ENCODE measurements at regions not wholly inside any gene's neighbourhood (a gene's known extent, or its start where the extent isn't known, plus 50 kb on each side); places are given as distances from the start of the nearest gene placed in this dataset.

- TF ChIP-seq CTCF (IDR thresholded peaks at IDR 0.05; ENCODE audit: control extremely low read depth, extremely low read depth): no peak
- Histone ChIP-seq H3K27me3 (ENCODE audit: control insufficient read depth in 3 of 3, insufficient read depth in 3 of 3, low read length in 2 of 3) (no peaks in the 10 kb centered on the region), H3K9ac (ENCODE audit: insufficient read depth in 1 of 2, low read length in 2 of 2) (no peak overlapping the region), H3K4me1 (ENCODE audit: control insufficient read depth in 5 of 5, insufficient read depth in 5 of 5, low read length in 5 of 5) (no peaks in the 10 kb centered on the region), H3K4me3 (no peak overlapping the region), H3K27ac (ENCODE audit: low read depth in 1 of 2, low read length in 1 of 2) (no peak overlapping the region), H3K36me3 (ENCODE audit: control insufficient read depth in 4 of 4, insufficient read depth in 4 of 4, low read length in 4 of 4) (no peaks in the 10 kb centered on the region), H3K9me3 (ENCODE audit: control insufficient read depth in 4 of 4, insufficient read depth in 3 of 4, low read length in 3 of 4) (peaks cover 0 to 12% (median 0%) of the 10 kb centered on the region in 4 donors)
- DNase-seq (no peak), ATAC-seq (ENCODE audit: insufficient read depth, low FRiP score) (no peak)
- 72 to 81% methylated on average over 6 of the region's 6 CpGs for WGBS, 2 donors
These were observed 190.9 kb downstream of the ZNF486 start for GRCh38 chr19:20357921-20358320.

GRCh38 chr19:20351244-20351643 lies 184.2 kb downstream of the ZNF486 start:
- Histone ChIP-seq H3K4me3 (no peak overlapping the region), H3K9ac (ENCODE audit: insufficient read depth in 1 of 2, low read length in 2 of 2) (no peak overlapping the region), H3K4me1 (ENCODE audit: control insufficient read depth in 5 of 5, insufficient read depth in 5 of 5, low read length in 5 of 5) (no peaks in the 10 kb centered on the region), H3K9me3 (ENCODE audit: control insufficient read depth in 4 of 4, insufficient read depth in 3 of 4, low read length in 3 of 4) (peaks cover 0 to 4% (median 0%) of the 10 kb centered on the region in 4 donors), H3K27ac (ENCODE audit: low read depth in 1 of 2, low read length in 1 of 2) (no peak overlapping the region), H3K27me3 (ENCODE audit: control insufficient read depth in 3 of 3, insufficient read depth in 3 of 3, low read length in 2 of 3) (no peaks in the 10 kb centered on the region), H3K36me3 (ENCODE audit: control insufficient read depth in 4 of 4, insufficient read depth in 4 of 4, low read length in 4 of 4) (no peaks in the 10 kb centered on the region)
- ATAC-seq (ENCODE audit: insufficient read depth, low FRiP score) (no peak), DNase-seq (no peak)
- TF ChIP-seq CTCF (IDR thresholded peaks at IDR 0.05; ENCODE audit: control extremely low read depth, extremely low read depth): no peak

GRCh38 chr19:20349206-20349605 lies 182.2 kb downstream of the ZNF486 start:
- no peaks in the 10 kb centered on the region for H3K27me3 ChIP-seq (ENCODE audit: control insufficient read depth in 3 of 3, insufficient read depth in 3 of 3, low read length in 2 of 3)
- H3K4me3 ChIP-seq: no peak overlapping the region
- 85 to 86% methylated on average over 2 of the region's 2 CpGs for WGBS, 2 donors
- no peaks in the 10 kb centered on the region for H3K4me1 ChIP-seq (ENCODE audit: control insufficient read depth in 5 of 5, insufficient read depth in 5 of 5, low read length in 5 of 5)
- no peak for DNase-seq
- no peak for TF ChIP-seq CTCF (IDR thresholded peaks at IDR 0.05; ENCODE audit: control extremely low read depth, extremely low read depth)
- no peak overlapping the region for H3K9ac ChIP-seq (ENCODE audit: insufficient read depth in 1 of 2, low read length in 2 of 2)
- H3K27ac ChIP-seq (ENCODE audit: low read depth in 1 of 2, low read length in 1 of 2): no peak overlapping the region
- H3K36me3 ChIP-seq (ENCODE audit: control insufficient read depth in 4 of 4, insufficient read depth in 4 of 4, low read length in 4 of 4): no peaks in the 10 kb centered on the region
- peaks cover 0 to 2% (median 0%) of the 10 kb centered on the region in 4 donors for H3K9me3 ChIP-seq (ENCODE audit: control insufficient read depth in 4 of 4, insufficient read depth in 3 of 4, low read length in 3 of 4)
- ATAC-seq (ENCODE audit: insufficient read depth, low FRiP score): no peak

DNA sequence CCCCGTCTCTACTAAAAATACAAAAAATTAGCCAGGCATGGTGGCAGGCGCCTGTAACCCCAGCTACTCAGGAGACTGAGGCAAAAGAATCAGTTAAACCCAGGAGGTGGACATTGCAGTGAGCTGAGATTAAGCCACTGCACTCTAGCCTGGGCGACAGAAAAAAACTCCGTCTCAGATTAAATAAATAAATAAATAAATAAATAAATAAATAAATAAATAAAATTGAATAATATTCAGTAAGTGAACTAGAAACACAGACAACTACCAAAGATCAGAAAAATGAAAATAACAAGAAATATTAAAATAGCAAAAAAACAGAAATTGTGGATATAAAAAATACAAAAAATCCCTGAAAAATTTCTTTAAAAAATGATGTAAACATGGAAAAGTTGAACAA lies 172.4 kb downstream of the ZNF486 start:
- 94 to 98% methylated on average over 4 of the region's 4 CpGs for WGBS, 2 donors
- ATAC-seq (ENCODE audit: insufficient read depth, low FRiP score): no peak

More for the DNA sequence above, 172.4 kb downstream of the ZNF486 start:
- Histone ChIP-seq H3K9me3 (ENCODE audit: control insufficient read depth in 4 of 4, insufficient read depth in 3 of 4, low read length in 3 of 4) (no peaks in the 10 kb centered on the region), H3K36me3 (ENCODE audit: control insufficient read depth in 4 of 4, insufficient read depth in 4 of 4, low read length in 4 of 4) (no peaks in the 10 kb centered on the region), H3K4me3 (no peak overlapping the region), H3K4me1 (ENCODE audit: control insufficient read depth in 5 of 5, insufficient read depth in 5 of 5, low read length in 5 of 5) (no peaks in the 10 kb centered on the region), H3K27ac (ENCODE audit: low read depth in 1 of 2, low read length in 1 of 2) (no peak overlapping the region), H3K9ac (ENCODE audit: insufficient read depth in 1 of 2, low read length in 2 of 2) (no peak overlapping the region), H3K27me3 (ENCODE audit: control insufficient read depth in 3 of 3, insufficient read depth in 3 of 3, low read length in 2 of 3) (no peaks in the 10 kb centered on the region)
- no peak for TF ChIP-seq CTCF (IDR thresholded peaks at IDR 0.05; ENCODE audit: control extremely low read depth, extremely low read depth)
- no peak for DNase-seq

All from lung (tissue), 11 donors.